ENCODE measurements at regions not wholly inside any gene's neighbourhood (a gene's known extent, or its start where the extent isn't known, plus 50 kb on each side); places are given as distances from the start of the nearest gene placed in this dataset.

DNA sequence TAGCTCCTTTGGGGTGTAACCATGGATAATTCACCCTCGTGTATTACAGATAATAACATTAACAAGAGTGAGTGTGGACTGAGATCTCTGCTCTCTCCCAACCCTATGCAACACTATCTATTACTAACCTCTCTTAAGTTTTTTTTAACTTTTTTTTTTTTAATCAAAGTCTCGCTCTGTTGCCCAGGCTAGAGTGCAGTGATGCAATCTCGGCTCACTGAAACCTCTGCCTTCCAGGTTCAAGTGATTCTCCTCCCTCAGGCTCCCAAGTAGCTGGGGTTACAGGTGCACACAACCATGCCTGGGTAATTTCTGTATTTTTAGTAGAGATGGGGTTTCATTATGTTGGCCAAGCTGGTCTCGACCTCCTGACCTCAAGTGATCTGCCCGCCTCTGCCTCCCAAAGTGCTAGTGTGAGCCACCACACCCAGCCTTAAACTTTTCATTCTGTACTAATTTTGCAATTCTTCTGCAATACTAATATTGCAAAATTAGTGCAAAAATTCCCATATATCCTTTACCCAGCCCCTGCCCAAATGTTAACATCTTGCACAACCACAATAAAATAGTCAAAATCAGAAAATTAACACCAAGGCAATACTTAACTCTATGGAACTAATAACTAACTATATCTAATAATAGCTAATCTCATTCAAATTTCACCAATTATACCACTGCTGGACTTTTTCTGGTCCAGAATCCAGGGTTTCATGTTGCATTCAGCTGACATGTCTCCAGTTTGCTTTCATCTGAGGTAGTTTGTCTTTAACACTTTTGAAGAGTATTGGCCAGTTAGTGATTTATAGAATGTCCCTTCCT is 66.5 kb upstream of the TCF7L2 start:
- TF ChIP-seq, protein P1, sequence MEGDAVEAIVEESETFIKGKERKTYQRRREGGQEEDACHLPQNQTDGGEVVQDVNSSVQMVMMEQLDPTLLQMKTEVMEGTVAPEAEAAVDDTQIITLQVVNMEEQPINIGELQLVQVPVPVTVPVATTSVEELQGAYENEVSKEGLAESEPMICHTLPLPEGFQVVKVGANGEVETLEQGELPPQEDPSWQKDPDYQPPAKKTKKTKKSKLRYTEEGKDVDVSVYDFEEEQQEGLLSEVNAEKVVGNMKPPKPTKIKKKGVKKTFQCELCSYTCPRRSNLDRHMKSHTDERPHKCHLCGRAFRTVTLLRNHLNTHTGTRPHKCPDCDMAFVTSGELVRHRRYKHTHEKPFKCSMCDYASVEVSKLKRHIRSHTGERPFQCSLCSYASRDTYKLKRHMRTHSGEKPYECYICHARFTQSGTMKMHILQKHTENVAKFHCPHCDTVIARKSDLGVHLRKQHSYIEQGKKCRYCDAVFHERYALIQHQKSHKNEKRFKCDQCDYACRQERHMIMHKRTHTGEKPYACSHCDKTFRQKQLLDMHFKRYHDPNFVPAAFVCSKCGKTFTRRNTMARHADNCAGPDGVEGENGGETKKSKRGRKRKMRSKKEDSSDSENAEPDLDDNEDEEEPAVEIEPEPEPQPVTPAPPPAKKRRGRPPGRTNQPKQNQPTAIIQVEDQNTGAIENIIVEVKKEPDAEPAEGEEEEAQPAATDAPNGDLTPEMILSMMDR (conservative IDR thresholded peaks at IDR 0.05 in 1 of 2, IDR thresholded peaks at IDR 0.05 in 1 of 2; ENCODE audit: extremely low read depth in 1 of 2, insufficient read depth in 1 of 2, low read depth in 1 of 2, low read length in 2 of 2): no peak
- no peak for TF ChIP-seq EZH2 (IDR thresholded peaks at IDR 0.05; ENCODE audit: borderline replicate concordance, low read length)
